Spinal cord (tissue), 9 donors: ENCODE measurements at regions not wholly inside any gene's neighbourhood (a gene's known extent, or its start where the extent isn't known, plus 50 kb on each side); places are given as distances from the start of the nearest gene placed in this dataset.
"Not testable (repeated sequence)": the region's sequence is repeated elsewhere in the genome, so short reads cannot be mapped to it uniquely, and the experiment has no call there.

Source experiments
- DNase-seq, 6 donors: peaks; one replicate each; pipeline versions ENCODE4 v3.0.0 to v3.0.0-alpha.2; 2013 to 2015; ENCODE audit warnings: low spot score in 6 of 6, low read depth in 4 of 6
- H3K27ac ChIP-seq: one replicate; pipeline ENCODE4 v1.5.1; 2013; ENCODE audit warnings: low read depth, low read length, control low read depth
- H3K27me3 ChIP-seq: one replicate; pipeline ENCODE4 v1.6.1; 2013; ENCODE audit warnings: low read length; ENCODE audit not compliant: control insufficient read depth, insufficient read depth
- H3K36me3 ChIP-seq: one replicate; pipeline ENCODE4 v1.6.1; 2013; ENCODE audit warnings: low read length; ENCODE audit not compliant: control insufficient read depth, insufficient read depth
- H3K4me1 ChIP-seq: one replicate; pipeline ENCODE4 v1.6.1; 2013; ENCODE audit warnings: low read length; ENCODE audit not compliant: control insufficient read depth, insufficient read depth
- H3K4me3 ChIP-seq: one replicate; pipeline ENCODE4 v1.5.1; 2013; ENCODE audit warnings: low read depth, low read length, control low read depth
- H3K9me3 ChIP-seq: one replicate; pipeline ENCODE4 v1.6.1; 2013; ENCODE audit warnings: low read length; ENCODE audit not compliant: control insufficient read depth, insufficient read depth
- WGBS: methylation state at CpG from one replicate; pipeline ENCODE4 v1.1.5; 2013; ENCODE audit warnings: missing lambda C conversion rate; ENCODE audit not compliant: insufficient coverage; 5-methylcytosine and 5-hydroxymethylcytosine counted together
- donor health status: healthy.

GRCh38 chr21:10270211-10270610 is 251.2 kb upstream of the TPTE start:
- not testable (repeated sequence) for H3K4me3 ChIP-seq, H3K4me1 ChIP-seq, H3K9me3 ChIP-seq, H3K36me3 ChIP-seq, H3K27me3 ChIP-seq, H3K27ac ChIP-seq
- WGBS: no CpG with 5 or more reads among the region's 5 CpGs
- peak in 2 of 6 donors; percentile 9 to 67 for DNase-seq

GRCh38 chr21:10271666-10272207 is 249.6 kb upstream of the TPTE start:
- DNase-seq: peak in 1 of 6 donors; percentile 0
- WGBS: 35% methylated on average over 2 of the region's 4 CpGs
- not testable (repeated sequence) for H3K9me3 ChIP-seq, H3K27me3 ChIP-seq, H3K4me1 ChIP-seq, H3K36me3 ChIP-seq, H3K4me3 ChIP-seq, H3K27ac ChIP-seq

GRCh38 chr21:10272216-10272615 is 249.2 kb upstream of the TPTE start:
- H3K27me3 ChIP-seq: no peaks in the 10 kb centered on the region
- WGBS: no CpG with 5 or more reads among the region's 5 CpGs

GRCh38 chr21:10273196-10273595 is 248.2 kb upstream of the TPTE start:
- Histone ChIP-seq H3K27ac (no peak overlapping the region), H3K27me3 (no peaks in the 10 kb centered on the region), H3K4me3 (no peak overlapping the region), H3K4me1 (no peaks in the 10 kb centered on the region), H3K9me3 (peaks cover 2% of the 10 kb centered on the region), H3K36me3 (no peaks in the 10 kb centered on the region)
- DNase-seq: no peak
- WGBS: no CpG with 5 or more reads among the region's 2 CpGs

More at GRCh38 chr21:10272216-10272615, 249.2 kb upstream of the TPTE start:
- Histone ChIP-seq H3K36me3 (no peaks in the 10 kb centered on the region), H3K4me1 (no peaks in the 10 kb centered on the region), H3K27ac (no peak overlapping the region), H3K9me3 (peaks cover 2% of the 10 kb centered on the region), H3K4me3 (no peak overlapping the region)
- peak in 1 of 6 donors; percentile 1 for DNase-seq

GRCh38 chr21:10273794-10274338 is 247.5 kb upstream of the TPTE start:
- not testable (repeated sequence) for H3K4me3 ChIP-seq, H3K9me3 ChIP-seq, H3K27ac ChIP-seq, H3K36me3 ChIP-seq, H3K27me3 ChIP-seq, H3K4me1 ChIP-seq
- DNase-seq: peak in 1 of 6 donors; percentile 0
- WGBS: no CpG with 5 or more reads among the region's 3 CpGs
